K562 (cell line): ENCODE measurements at regions not wholly inside any gene's neighbourhood (a gene's known extent, or its start where the extent isn't known, plus 50 kb on each side); places are given as distances from the start of the nearest gene placed in this dataset.

Experiments
- ATAC-seq: fragments of 200-7000 bp; cut with Tn5 transposase; 3 replicates; pipeline ENCODE4 v1.9.1; 2020; ENCODE audit warnings: moderate library complexity
- BruUV-seq: library from RNA; stranded (reverse); fragments of 400-500 nt; replicated peaks from 2 replicates; lab custom pipeline; 2021; lab: Mats Ljungman, UMichigan
- CTCF ChIA-PET: fragments of 300-600 bp; formaldehyde crosslinking; extraction: SDS; loops from one replicate; lab custom pipeline; 2021; ENCODE audit warnings: low intra/inter-chr PET ratio; lab: Yijun Ruan, JAX
- POLR2A ChIA-PET: fragments of 300-600, 350-650 bp; sonication (Branson Sonifier 250); formaldehyde crosslinking; extraction: SDS; loops from one replicate; lab custom pipeline; 2021; ENCODE audit warnings: antibody characterized with exemption, inconsistent platforms; lab: Yijun Ruan, JAX
- DNase-seq, 4 experiments: peaks; one replicate each; pipeline versions ENCODE4 v3.0.0 to v3.0.0-alpha.2; 2011 to 2018; ENCODE audit warnings: low spot score in 3 of 4, mixed read lengths in 3 of 4; ENCODE audit errors: extremely low read depth in 1 of 4
- FAIRE-seq: peaks from 2 replicates; lab custom pipeline; 2011; peaks lifted over from hg19 to GRCh38; lab: Jason Lieb, UNC
- H2AFZ ChIP-seq: 2 replicates; pipeline ENCODE4 v1.6.0; 2011; ENCODE audit warnings: low read depth, low read length, control low read depth, inconsistent platforms
- H3K27ac ChIP-seq: fragments of 200-600 bp; 3 replicates; pipeline ENCODE4 v1.8.0; 2011; ENCODE audit warnings: low read depth, mild to moderate bottlenecking, control low read depth, inconsistent platforms, low read length, moderate library complexity, mixed read lengths; ENCODE audit errors: extremely low read depth
- H3K27me3 ChIP-seq, 2 experiments: fragments of 300-600 bp in 1 of 2; 2 replicates in 1 of 2; 3 replicates in 1 of 2; pipeline versions ENCODE4 v1.6.0 to v1.8.0; 2011; ENCODE audit warnings: inconsistent platforms in 2 of 2, low read length in 2 of 2, mild to moderate bottlenecking in 1 of 2, mixed read lengths in 1 of 2, moderate library complexity in 1 of 2; ENCODE audit not compliant: control insufficient read depth in 2 of 2, insufficient read depth in 2 of 2
- H3K36me3 ChIP-seq: fragments of 300-600 bp; 3 replicates; pipeline ENCODE4 v1.8.0; 2011; ENCODE audit warnings: mild to moderate bottlenecking, low read length, inconsistent platforms; ENCODE audit not compliant: control insufficient read depth, insufficient read depth
- H3K4me1 ChIP-seq, 2 experiments: fragments of 200-600 bp in 1 of 2; replicated peaks in 1 of 2; 2 replicates in 1 of 2; 3 replicates in 1 of 2; pipeline versions ENCODE4 v1.5.1 to v1.8.0; 2011; ENCODE audit warnings: inconsistent platforms in 2 of 2, low read length in 2 of 2, mild to moderate bottlenecking in 1 of 2, mixed read lengths in 1 of 2, moderate library complexity in 1 of 2; ENCODE audit not compliant: control insufficient read depth in 2 of 2, insufficient read depth in 2 of 2
- H3K4me2 ChIP-seq: 2 replicates; pipeline ENCODE4 v1.6.1; 2011; ENCODE audit warnings: low read length, control low read depth, inconsistent platforms, mixed read lengths; ENCODE audit not compliant: insufficient read depth
- H3K4me3 ChIP-seq: fragments of 200-600 bp; sonication (generic), shearing (Covaris generic); 2 replicates; pipeline ENCODE4 v1.5.1; 2016; ENCODE audit warnings: control low read depth, inconsistent platforms
- H3K79me2 ChIP-seq: fragments of 200-600 bp; 3 replicates; pipeline ENCODE4 v1.8.0; 2011; ENCODE audit warnings: low read length, inconsistent platforms; ENCODE audit not compliant: control insufficient read depth, insufficient read depth
- H3K9ac ChIP-seq, 2 experiments: 2 replicates each; pipeline versions ENCODE4 v1.6.0 to v1.6.1; 2011; ENCODE audit warnings: low read depth in 2 of 2, low read length in 2 of 2, control low read depth in 1 of 2, inconsistent platforms in 1 of 2, mild to moderate bottlenecking in 1 of 2, mixed read lengths in 1 of 2; ENCODE audit not compliant: insufficient read depth in 1 of 2
- H3K9me1 ChIP-seq: one replicate; pipeline ENCODE4 v1.6.0; 2011; ENCODE audit warnings: inconsistent platforms, mild to moderate bottlenecking, low read length, moderate library complexity; ENCODE audit not compliant: control insufficient read depth, insufficient read depth
- H3K9me3 ChIP-seq: replicated peaks from 2 replicates; pipeline ENCODE4 v1.5.1; 2011; ENCODE audit warnings: low read depth, low read length, inconsistent platforms; ENCODE audit not compliant: control insufficient read depth, insufficient read depth
- H4K20me1 ChIP-seq: replicated peaks from 2 replicates; pipeline ENCODE4 v1.6.1; 2011; ENCODE audit warnings: low read length, inconsistent platforms, mixed read lengths; ENCODE audit not compliant: control insufficient read depth, insufficient read depth
- MCM5 ChIP-seq: fragments of 450-650 bp; IDR thresholded peaks from 2 replicates; pipeline ENCODE4 v1.6.1; 2016; ENCODE audit warnings: low read depth
- MIER1 ChIP-seq: fragments of 450-650 bp; IDR thresholded peaks from 2 replicates; pipeline ENCODE4 v1.6.1; 2016; ENCODE audit warnings: antibody characterized with exemption, mild to moderate bottlenecking, low read depth
- WGBS: fragments of 100-300 bp; shearing (Covaris generic); methylation state at CpG from one replicate; pipeline ENCODE4 v1.1.6; 2016; ENCODE audit warnings: low coverage, mixed read lengths; ENCODE audit not compliant: insufficient coverage; ENCODE audit errors: missing lambda C conversion rate; 5-methylcytosine and 5-hydroxymethylcytosine counted together
- in situ Hi-C: fragments of 300-500 bp; cut with MboI; formaldehyde crosslinking; loops from 4 replicates; pipeline ENCODE4 v1.15.0; 2018; ENCODE audit warnings: inconsistent platforms, mixed read lengths
- intact Hi-C: fragments of 100-400 bp; cut with micrococcal nuclease; formaldehyde crosslinking; loops from 2 replicates; pipeline ENCODE4 v1.14.2; 2022
- TF ChIP-seq, protein P1 (sequence below): IDR thresholded peaks from 2 replicates; pipeline ENCODE4 v1.6.1; 2012; ENCODE audit warnings: low read depth, low read length, improper control_type of control experiment, borderline replicate concordance
- TF ChIP-seq, protein P2 (sequence below), 2 experiments: fragments of 450-650 bp; formaldehyde crosslinking in 1 of 2; IDR thresholded peaks; 2 replicates each; pipeline versions ENCODE4 v1.4.0 to v1.6.1; 2014 to 2020; ENCODE audit warnings: mild to moderate bottlenecking in 2 of 2, borderline replicate concordance in 1 of 2, low read depth in 1 of 2

DNA sequence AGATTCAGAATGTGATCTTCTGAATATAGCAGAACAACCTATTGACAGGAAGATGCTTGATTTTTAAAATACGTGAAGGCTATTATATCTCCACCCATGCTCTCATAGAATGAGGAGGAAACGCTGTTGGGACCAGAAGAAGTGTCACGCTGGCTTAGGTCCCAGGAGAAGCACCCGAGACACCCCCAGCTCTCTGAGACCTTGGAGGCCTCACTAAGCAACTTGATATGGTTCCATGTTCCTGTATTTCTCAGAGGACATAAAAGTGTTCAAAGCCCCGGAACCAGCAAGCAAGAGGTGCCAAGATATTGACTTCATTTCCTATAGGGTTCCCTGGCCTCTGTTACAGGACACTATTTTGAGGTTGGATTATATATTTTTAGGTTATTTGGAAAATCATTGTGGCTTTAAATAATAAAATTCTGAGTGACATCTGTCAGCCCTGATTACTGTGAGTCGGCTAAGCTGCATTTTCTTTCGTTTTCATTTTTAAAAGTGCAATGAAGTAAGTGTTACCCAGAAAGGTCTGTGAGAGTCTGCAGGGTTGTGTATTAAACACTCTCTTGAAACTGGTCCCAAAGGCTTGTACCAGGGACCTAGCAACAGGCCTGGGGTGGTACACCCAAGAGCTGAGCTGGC, 400.0 kb downstream of the SOX9 start:
- no peak overlapping the region for H3K27ac ChIP-seq
- POLR2A ChIA-PET, result interaction anchor here (0.6 kb wide), 1 partner anchor 690 kb away, joined by 3 read pairs; no protein-coding TSS in a partner anchor
- BruUV-seq, result no TSS peak
- CTCF ChIA-PET, result no interaction called here
- no peak overlapping the region for H3K4me3 ChIP-seq
- H3K79me2 ChIP-seq, result no peaks in the 10 kb centered on the region
- ATAC-seq (no peak), FAIRE-seq (no peak), DNase-seq (no peak)
- WGBS, result 0% methylated on average over 7 of the region's 7 CpGs
- H3K9me3 ChIP-seq, result no peaks in the 10 kb centered on the region
- H3K4me2 ChIP-seq, result no peak overlapping the region
- intact Hi-C loops (no loop called here), in situ Hi-C loops (no loop called here)
- no peaks in the 10 kb centered on the region for H3K9me1 ChIP-seq
- H3K9ac ChIP-seq, result no peak overlapping the region
- H3K27me3 ChIP-seq, result peaks cover 0 to 3% of the 10 kb centered on the region in 2 experiments; a peak in 1 of 5 replicates
- H2AFZ ChIP-seq, result no peak overlapping the region
- no peaks in the 10 kb centered on the region for H3K4me1 ChIP-seq
- no peaks in the 10 kb centered on the region for H4K20me1 ChIP-seq
- H3K36me3 ChIP-seq, result no peaks in the 10 kb centered on the region
- TF ChIP-seq, protein P1, sequence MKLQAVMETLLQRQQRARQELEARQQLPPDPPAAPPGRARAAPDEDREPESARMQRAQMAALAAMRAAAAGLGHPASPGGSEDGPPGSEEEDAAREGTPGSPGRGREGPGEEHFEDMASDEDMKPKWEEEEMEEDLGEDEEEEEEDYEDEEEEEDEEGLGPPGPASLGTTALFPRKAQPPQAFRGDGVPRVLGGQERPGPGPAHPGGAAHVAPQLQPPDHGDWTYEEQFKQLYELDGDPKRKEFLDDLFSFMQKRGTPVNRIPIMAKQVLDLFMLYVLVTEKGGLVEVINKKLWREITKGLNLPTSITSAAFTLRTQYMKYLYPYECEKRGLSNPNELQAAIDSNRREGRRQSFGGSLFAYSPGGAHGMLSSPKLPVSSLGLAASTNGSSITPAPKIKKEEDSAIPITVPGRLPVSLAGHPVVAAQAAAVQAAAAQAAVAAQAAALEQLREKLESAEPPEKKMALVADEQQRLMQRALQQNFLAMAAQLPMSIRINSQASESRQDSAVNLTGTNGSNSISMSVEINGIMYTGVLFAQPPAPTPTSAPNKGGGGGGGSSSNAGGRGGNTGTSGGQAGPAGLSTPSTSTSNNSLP, result no peak
- TF ChIP-seq, protein P2, sequence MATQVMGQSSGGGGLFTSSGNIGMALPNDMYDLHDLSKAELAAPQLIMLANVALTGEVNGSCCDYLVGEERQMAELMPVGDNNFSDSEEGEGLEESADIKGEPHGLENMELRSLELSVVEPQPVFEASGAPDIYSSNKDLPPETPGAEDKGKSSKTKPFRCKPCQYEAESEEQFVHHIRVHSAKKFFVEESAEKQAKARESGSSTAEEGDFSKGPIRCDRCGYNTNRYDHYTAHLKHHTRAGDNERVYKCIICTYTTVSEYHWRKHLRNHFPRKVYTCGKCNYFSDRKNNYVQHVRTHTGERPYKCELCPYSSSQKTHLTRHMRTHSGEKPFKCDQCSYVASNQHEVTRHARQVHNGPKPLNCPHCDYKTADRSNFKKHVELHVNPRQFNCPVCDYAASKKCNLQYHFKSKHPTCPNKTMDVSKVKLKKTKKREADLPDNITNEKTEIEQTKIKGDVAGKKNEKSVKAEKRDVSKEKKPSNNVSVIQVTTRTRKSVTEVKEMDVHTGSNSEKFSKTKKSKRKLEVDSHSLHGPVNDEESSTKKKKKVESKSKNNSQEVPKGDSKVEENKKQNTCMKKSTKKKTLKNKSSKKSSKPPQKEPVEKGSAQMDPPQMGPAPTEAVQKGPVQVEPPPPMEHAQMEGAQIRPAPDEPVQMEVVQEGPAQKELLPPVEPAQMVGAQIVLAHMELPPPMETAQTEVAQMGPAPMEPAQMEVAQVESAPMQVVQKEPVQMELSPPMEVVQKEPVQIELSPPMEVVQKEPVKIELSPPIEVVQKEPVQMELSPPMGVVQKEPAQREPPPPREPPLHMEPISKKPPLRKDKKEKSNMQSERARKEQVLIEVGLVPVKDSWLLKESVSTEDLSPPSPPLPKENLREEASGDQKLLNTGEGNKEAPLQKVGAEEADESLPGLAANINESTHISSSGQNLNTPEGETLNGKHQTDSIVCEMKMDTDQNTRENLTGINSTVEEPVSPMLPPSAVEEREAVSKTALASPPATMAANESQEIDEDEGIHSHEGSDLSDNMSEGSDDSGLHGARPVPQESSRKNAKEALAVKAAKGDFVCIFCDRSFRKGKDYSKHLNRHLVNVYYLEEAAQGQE (IDR thresholded peaks at IDR 0.05; ENCODE audit: borderline replicate concordance), result no peak
- TF ChIP-seq, protein P2 (CRISPR knock-in tag; IDR thresholded peaks at IDR 0.05; ENCODE audit: low read depth), result no peak
- TF ChIP-seq MIER1 (no peak), MCM5 (no peak)
